ENCODE measurements at regions not wholly inside any gene's neighbourhood (a gene's known extent, or its start where the extent isn't known, plus 50 kb on each side); places are given as distances from the start of the nearest gene placed in this dataset.

GRCh38 chr14:85040046-85040685 lies 489.8 kb upstream of the FLRT2 start:
- no peaks in the 10 kb centered on the region for H3K4me1 ChIP-seq (ENCODE audit: low read depth)
- H3K9me3 ChIP-seq, result peaks cover 14% of the 10 kb centered on the region
- DNase-seq (no peak), ATAC-seq (no peak)
- no peak overlapping the region for H3K4me3 ChIP-seq
- intact Hi-C loops (cut with DNase I, micrococcal nuclease), result no loop called here
- H3K36me3 ChIP-seq (ENCODE audit: low read depth), result no peaks in the 10 kb centered on the region
- no peak for TF ChIP-seq CTCF (IDR thresholded peaks at IDR 0.05)

GRCh38 chr14:85041618-85042017 lies 488.3 kb upstream of the FLRT2 start:
- peaks cover 20% of the 10 kb centered on the region for H3K9me3 ChIP-seq
- TF ChIP-seq CTCF (IDR thresholded peaks at IDR 0.05), result no peak
- DNase-seq, result no peak
- no peaks in the 10 kb centered on the region for H3K36me3 ChIP-seq (ENCODE audit: low read depth)
- H3K4me1 ChIP-seq (ENCODE audit: low read depth), result no peaks in the 10 kb centered on the region
- no peak overlapping the region for H3K4me3 ChIP-seq
- no peak for ATAC-seq
- intact Hi-C loops (cut with DNase I, micrococcal nuclease), result no loop called here

GRCh38 chr14:85042301-85042700 lies 487.6 kb upstream of the FLRT2 start:
- ATAC-seq, result no peak
- H3K9me3 ChIP-seq, result peaks cover 23% of the 10 kb centered on the region
- TF ChIP-seq CTCF (IDR thresholded peaks at IDR 0.05), result no peak
- no peak overlapping the region for H3K4me3 ChIP-seq
- intact Hi-C loops (cut with DNase I, micrococcal nuclease), result no loop called here
- no peaks in the 10 kb centered on the region for H3K36me3 ChIP-seq (ENCODE audit: low read depth)
- no peak for DNase-seq
- no peaks in the 10 kb centered on the region for H3K4me1 ChIP-seq (ENCODE audit: low read depth)

GRCh38 chr14:85050180-85050579 lies 479.8 kb upstream of the FLRT2 start:
- Histone ChIP-seq H3K9me3 (peaks cover 39% of the 10 kb centered on the region), H3K4me1 (ENCODE audit: low read depth) (no peaks in the 10 kb centered on the region), H3K4me3 (no peak overlapping the region), H3K36me3 (ENCODE audit: low read depth) (no peaks in the 10 kb centered on the region)
- no peak for TF ChIP-seq CTCF (IDR thresholded peaks at IDR 0.05)
- no peak for DNase-seq
- no peak for ATAC-seq
- intact Hi-C loops (cut with DNase I, micrococcal nuclease), result no loop called here

- ATAC-seq, result no peak
- H3K36me3 ChIP-seq (ENCODE audit: low read depth), result no peaks in the 10 kb centered on the region
- H3K9me3 ChIP-seq, result peaks cover 35% of the 10 kb centered on the region
- intact Hi-C loops (cut with DNase I, micrococcal nuclease), result no loop called here
- DNase-seq, result no peak
- no peak for TF ChIP-seq CTCF (IDR thresholded peaks at IDR 0.05)
- no peaks in the 10 kb centered on the region for H3K4me1 ChIP-seq (ENCODE audit: low read depth)
- no peak overlapping the region for H3K4me3 ChIP-seq
These were observed 477.3 kb upstream of the FLRT2 start for GRCh38 chr14:85052646-85053045.

GRCh38 chr14:85054178-85054577 lies 475.8 kb upstream of the FLRT2 start:
- Histone ChIP-seq H3K4me3 (no peak overlapping the region), H3K4me1 (ENCODE audit: low read depth) (no peaks in the 10 kb centered on the region), H3K9me3 (peaks cover 40% of the 10 kb centered on the region), H3K36me3 (ENCODE audit: low read depth) (no peaks in the 10 kb centered on the region)
- intact Hi-C loops (cut with DNase I, micrococcal nuclease), result no loop called here
- TF ChIP-seq CTCF (IDR thresholded peaks at IDR 0.05), result no peak
- ATAC-seq, result no peak
- DNase-seq, result no peak

All from mucosa of descending colon (tissue), 3 donors.